OCI-LY3 (cell line): ENCODE measurements at regions not wholly inside any gene's neighbourhood (a gene's known extent, or its start where the extent isn't known, plus 50 kb on each side); places are given as distances from the start of the nearest gene placed in this dataset.
A peak's percentile ranks its signal among the peaks of the same experiment; 100 is the strongest.
"Not testable (repeated sequence)": the region's sequence is repeated elsewhere in the genome, so short reads cannot be mapped to it uniquely, and the experiment has no call there.

ENCODE experiments used
- H2AFZ ChIP-seq: fragments of 200-600, 300-600 bp; shearing (Covaris generic); 2 replicates; pipeline ENCODE4 v1.6.0; 2014; ENCODE audit warnings: antibody characterized with exemption, low read depth, low read length
- H3K27ac ChIP-seq: fragments of 200-600, 300-600 bp; sonication (generic); 2 replicates; pipeline ENCODE4 v1.5.1; 2014; ENCODE audit warnings: mild to moderate bottlenecking, low read length, moderate library complexity, mixed read lengths
- H3K27me3 ChIP-seq: fragments of 200-600, 300-600 bp; sonication (generic); 2 replicates; pipeline ENCODE4 v1.6.1; 2014; ENCODE audit warnings: low read depth, low read length, mixed read lengths
- H3K36me3 ChIP-seq: fragments of 200-600, 300-600 bp; sonication (generic); replicated peaks from 2 replicates; pipeline ENCODE3; 2014; ENCODE audit warnings: low read depth, low read length, mixed read lengths
- H3K4me1 ChIP-seq: fragments of 300-600, 200-600 bp; sonication (generic); 2 replicates; pipeline ENCODE4 v1.6.1; 2014; ENCODE audit warnings: low read length, mixed read lengths
- H3K4me2 ChIP-seq: fragments of 200-600, 300-600 bp; sonication (generic); 2 replicates; pipeline ENCODE4 v1.6.1; 2014; ENCODE audit warnings: low read length, mixed read lengths
- H3K4me3 ChIP-seq: fragments of 300-600, 200-600 bp; sonication (generic); 2 replicates; pipeline ENCODE4 v1.5.1; 2014; ENCODE audit warnings: antibody characterized with exemption, mild to moderate bottlenecking, low read length, moderate library complexity
- H3K79me2 ChIP-seq: fragments of 300-600, 200-600 bp; shearing (Covaris generic); 2 replicates; pipeline ENCODE4 v1.6.1; 2014; ENCODE audit warnings: mild to moderate bottlenecking, low read length, mixed read lengths
- H3K9ac ChIP-seq: fragments of 300-600, 200-600 bp; shearing (Covaris generic); 2 replicates; pipeline ENCODE4 v1.6.0; 2014; ENCODE audit warnings: mild to moderate bottlenecking, low read length, moderate library complexity
- H3K9me3 ChIP-seq: fragments of 200-600, 300-600 bp; shearing (Covaris generic); 2 replicates; pipeline ENCODE4 v1.6.1; 2014; ENCODE audit warnings: low read length, mixed read lengths; ENCODE audit not compliant: insufficient read depth
- H4K20me1 ChIP-seq: fragments of 200-600, 300-600 bp; sonication (generic); 2 replicates; pipeline ENCODE4 v1.6.1; 2016; ENCODE audit warnings: low read length, mixed read lengths; ENCODE audit not compliant: insufficient read depth
- CTCF ChIP-seq: fragments of 200-600, 300-600 bp; sonication (generic); IDR thresholded peaks from 2 replicates; pipeline ENCODE4 v1.5.1; 2014; ENCODE audit warnings: antibody characterized with exemption, low read length, low read depth
- EZH2phosphoT487 ChIP-seq: fragments of 200-600 bp; shearing (Covaris generic); IDR thresholded peaks from 2 replicates; pipeline ENCODE4 v1.6.1; 2018; ENCODE audit warnings: antibody characterized with exemption, mixed run types, low read depth

- no peak overlapping the region for H3K9ac ChIP-seq
- H3K27ac ChIP-seq, result no peak overlapping the region
- H4K20me1 ChIP-seq, result no peaks in the 10 kb centered on the region
- H3K79me2 ChIP-seq, result no peaks in the 10 kb centered on the region
- no peaks in the 10 kb centered on the region for H3K36me3 ChIP-seq
- H3K9me3 ChIP-seq, result no peaks in the 10 kb centered on the region
- no peak overlapping the region for H2AFZ ChIP-seq
- no peaks in the 10 kb centered on the region for H3K4me1 ChIP-seq
- H3K4me3 ChIP-seq, result no peak overlapping the region
- TF ChIP-seq CTCF (no peak), EZH2phosphoT487 (no peak)
- no peak overlapping the region for H3K4me2 ChIP-seq
- H3K27me3 ChIP-seq, result no peaks in the 10 kb centered on the region
Measured at GRCh38 chr1:196030455-196030854, 577.8 kb downstream of the KCNT2 start.

- no peaks in the 10 kb centered on the region for H4K20me1 ChIP-seq
- H3K9me3 ChIP-seq, result no peaks in the 10 kb centered on the region
- no peak overlapping the region for H3K4me2 ChIP-seq
- no peaks in the 10 kb centered on the region for H3K79me2 ChIP-seq
- H3K27me3 ChIP-seq, result no peaks in the 10 kb centered on the region
- no peak overlapping the region for H3K4me3 ChIP-seq
- H3K36me3 ChIP-seq, result no peaks in the 10 kb centered on the region
- no peaks in the 10 kb centered on the region for H3K4me1 ChIP-seq
- H3K9ac ChIP-seq, result no peak overlapping the region
- TF ChIP-seq EZH2phosphoT487 (no peak), CTCF (peak; percentile 29; the same call in 1 of the 2 replicates)
- H3K27ac ChIP-seq, result no peak overlapping the region
- no peak overlapping the region for H2AFZ ChIP-seq
Measured at GRCh38 chr1:196029410-196029809, 578.8 kb downstream of the KCNT2 start.

- Histone ChIP-seq H3K9me3 (no peaks in the 10 kb centered on the region), H4K20me1 (no peaks in the 10 kb centered on the region), H3K27ac (no peak overlapping the region), H3K79me2 (no peaks in the 10 kb centered on the region), H3K4me1 (no peaks in the 10 kb centered on the region), H3K4me3 (no peak overlapping the region), H3K36me3 (no peaks in the 10 kb centered on the region), H3K9ac (no peak overlapping the region), H3K27me3 (no peaks in the 10 kb centered on the region), H3K4me2 (no peak overlapping the region), H2AFZ (no peak overlapping the region)
- TF ChIP-seq EZH2phosphoT487, result no peak
- TF ChIP-seq CTCF, result no peak
Measured at GRCh38 chr1:196027127-196027526, 581.1 kb downstream of the KCNT2 start.

GRCh38 chr1:196021174-196021573 is 587.1 kb downstream of the KCNT2 start:
- not testable (repeated sequence) for H2AFZ ChIP-seq, H3K27ac ChIP-seq, H3K9ac ChIP-seq, H3K4me3 ChIP-seq, H3K27me3 ChIP-seq, H3K4me1 ChIP-seq, H4K20me1 ChIP-seq, H3K36me3 ChIP-seq, H3K9me3 ChIP-seq, H3K4me2 ChIP-seq, H3K79me2 ChIP-seq

GRCh38 chr1:196009362-196009761 is 598.9 kb downstream of the KCNT2 start:
- Histone ChIP-seq H3K4me1 (no peaks in the 10 kb centered on the region), H3K27me3 (no peaks in the 10 kb centered on the region), H3K9ac (no peak overlapping the region), H3K4me3 (no peak overlapping the region), H2AFZ (no peak overlapping the region), H3K79me2 (no peaks in the 10 kb centered on the region), H3K27ac (no peak overlapping the region), H4K20me1 (no peaks in the 10 kb centered on the region), H3K4me2 (no peak overlapping the region), H3K9me3 (no peaks in the 10 kb centered on the region), H3K36me3 (no peaks in the 10 kb centered on the region)
- no peak for TF ChIP-seq CTCF
- no peak for TF ChIP-seq EZH2phosphoT487
